GM19467 (cell line): ENCODE measurements at regions not wholly inside any gene's neighbourhood (a gene's known extent, or its start where the extent isn't known, plus 50 kb on each side); places are given as distances from the start of the nearest gene placed in this dataset.
"Not testable (repeated sequence)": the region's sequence is repeated elsewhere in the genome, so short reads cannot be mapped to it uniquely, and the experiment has no call there.

ENCODE experiments used
- ATAC-seq: cut with Tn5 transposase; IDR thresholded peaks from one replicate; pipeline ENCODE4 v1.9.1; 2021; ENCODE audit warnings: mild to moderate bottlenecking, moderate library complexity; ENCODE audit not compliant: unreplicated experiment

- ATAC-seq, result no peak
Measured at GRCh38 chr15:93973287-93973686, 258.1 kb upstream of the MCTP2 start.

GRCh38 chr15:93968773-93969172 lies 262.6 kb upstream of the MCTP2 start:
- ATAC-seq, result no peak

- ATAC-seq, result no peak
Measured at GRCh38 chr15:93965304-93965908, 266.0 kb upstream of the MCTP2 start.

- ATAC-seq, result no peak
Measured at GRCh38 chr15:93954985-93955571, 276.3 kb upstream of the MCTP2 start.

GRCh38 chr15:93948726-93949125 lies 282.6 kb upstream of the MCTP2 start:
- no peak for ATAC-seq

GRCh38 chr15:93943586-93943985 lies 287.8 kb upstream of the MCTP2 start:
- ATAC-seq, result no peak

DNA sequence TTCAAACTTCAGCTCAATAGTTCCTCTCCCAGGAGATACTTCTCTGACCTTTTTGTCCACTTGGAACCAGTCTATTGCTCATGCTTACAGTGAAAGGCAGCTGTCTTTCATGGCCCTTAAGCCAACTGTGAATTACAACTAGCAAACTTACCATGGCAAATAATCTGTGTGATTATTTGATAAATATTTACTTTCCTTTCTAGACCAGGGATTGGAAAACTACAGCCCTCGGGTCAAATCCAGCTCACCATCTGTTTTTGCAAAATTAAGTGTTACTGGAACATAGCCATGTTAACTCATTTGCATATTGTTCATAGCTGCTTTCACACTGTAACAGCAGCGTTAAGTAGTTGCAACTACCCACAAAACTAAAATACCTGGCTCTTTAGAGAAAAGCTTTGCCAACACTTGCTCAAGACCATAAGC lies 289.1 kb upstream of the MCTP2 start:
- ATAC-seq, result no peak

DNA sequence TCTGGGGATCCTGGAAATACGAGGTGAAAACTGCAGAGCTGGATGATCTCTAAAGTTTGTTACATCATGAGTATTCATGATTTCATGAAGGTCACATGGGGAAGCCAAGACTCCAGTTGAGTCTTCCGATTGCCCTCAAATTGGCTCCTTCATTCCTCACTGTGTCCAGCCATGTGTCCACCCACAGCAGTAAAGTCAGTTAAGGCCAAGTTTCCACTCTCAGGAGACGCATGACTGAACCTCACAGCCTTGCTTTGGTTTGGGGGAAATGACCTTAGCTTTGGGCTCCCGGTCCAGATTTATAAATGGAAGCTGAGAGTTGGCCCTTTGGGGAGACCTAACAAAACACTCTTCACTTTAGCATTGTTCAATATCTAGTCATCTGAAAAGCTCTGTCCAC lies 289.7 kb upstream of the MCTP2 start:
- no peak for ATAC-seq

DNA sequence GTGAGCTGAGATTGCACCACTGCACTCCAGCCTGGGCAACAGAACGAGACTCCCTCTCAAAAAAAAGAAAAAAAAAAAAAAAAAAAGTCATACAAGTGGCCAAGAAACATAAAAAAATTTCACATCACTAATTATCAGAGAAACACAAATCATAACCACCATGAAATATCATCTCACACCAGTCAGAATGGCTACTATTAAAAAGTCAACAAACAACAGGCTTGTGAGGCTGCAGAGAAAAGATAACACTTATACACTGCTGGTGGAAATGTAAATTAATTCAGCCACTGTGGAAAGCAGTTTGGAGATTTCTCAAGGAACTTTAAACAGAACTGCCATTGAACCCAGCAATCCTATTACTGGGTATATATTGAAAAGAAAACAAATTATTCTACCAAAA lies 291.1 kb upstream of the MCTP2 start:
- no peak for ATAC-seq

GRCh38 chr15:93932164-93932776 lies 299.1 kb upstream of the MCTP2 start:
- ATAC-seq, result peak; percentile 65

DNA sequence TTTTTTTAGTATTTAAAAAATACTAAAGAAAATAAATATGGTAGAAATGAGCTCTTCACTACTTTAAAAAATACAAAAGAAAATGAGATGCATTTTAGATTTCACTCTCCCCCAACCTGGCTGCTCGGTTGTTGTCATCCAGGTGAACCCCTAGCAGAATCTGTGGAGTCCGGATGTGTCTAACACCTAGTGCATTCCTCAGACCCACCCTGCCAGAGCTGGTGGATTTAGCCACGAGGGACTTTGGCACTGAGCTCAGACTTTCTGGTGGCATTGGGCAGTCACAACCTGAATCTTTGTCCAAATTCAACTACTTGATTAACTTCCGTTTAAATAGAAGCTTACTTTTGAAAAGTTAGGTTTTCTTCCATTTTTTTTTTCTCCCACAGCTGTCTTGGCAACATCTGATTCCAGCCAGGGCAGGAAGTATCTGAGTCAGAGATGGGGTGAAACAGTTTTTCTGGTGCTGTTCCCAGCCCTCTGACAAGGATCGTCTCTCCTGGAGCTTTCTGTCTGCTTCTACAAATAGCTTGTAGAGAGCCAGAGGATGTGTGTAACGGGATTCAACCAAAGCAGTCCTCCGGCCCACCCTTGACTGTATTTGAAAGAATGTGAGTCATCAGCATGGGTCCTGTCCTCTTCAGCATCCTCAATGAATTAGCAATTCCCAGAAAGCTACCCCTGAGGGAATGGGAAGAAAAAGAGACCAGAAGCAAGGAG lies 301.8 kb upstream of the MCTP2 start:
- ATAC-seq, result no peak

GRCh38 chr15:93920204-93920603 lies 311.2 kb upstream of the MCTP2 start:
- ATAC-seq, result no peak

DNA sequence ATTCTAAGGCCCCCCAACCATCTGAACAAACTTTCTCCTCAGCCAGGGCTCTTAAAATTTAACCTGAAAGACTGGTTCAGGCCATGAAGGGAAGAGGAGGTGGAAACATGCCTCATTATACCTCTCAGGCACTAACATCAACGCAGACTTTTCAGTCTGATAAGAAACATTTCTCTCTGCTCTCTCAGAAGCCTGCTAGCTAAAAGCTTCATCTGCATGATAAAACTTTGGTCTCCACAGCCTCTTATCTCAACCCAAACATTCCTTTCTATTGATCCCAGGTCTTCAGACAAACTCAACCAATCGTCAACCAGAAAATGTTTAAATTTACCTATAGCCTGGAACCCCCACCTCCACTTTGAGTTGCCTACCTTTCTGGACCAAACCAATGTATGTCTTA lies 312.6 kb upstream of the MCTP2 start:
- ATAC-seq, result not testable (repeated sequence)

DNA sequence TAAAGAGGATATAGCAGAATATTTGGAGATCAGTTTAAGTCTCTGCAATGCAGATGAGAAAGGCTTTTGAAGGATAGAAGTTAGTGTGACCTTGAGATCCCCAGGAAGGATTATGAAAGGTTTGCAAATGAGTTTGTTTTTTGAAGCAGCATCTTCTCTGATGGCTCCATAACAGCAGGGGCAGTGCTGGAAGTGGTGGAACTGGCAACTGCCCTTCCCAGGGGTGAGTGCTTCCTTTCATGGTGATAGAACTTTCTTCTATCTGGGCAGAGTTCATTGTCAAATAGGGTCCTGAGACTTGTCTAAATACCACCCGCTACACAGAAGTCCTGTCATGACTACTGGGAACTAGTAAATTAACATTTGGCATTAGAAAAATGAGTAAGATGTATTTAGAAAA lies 314.2 kb upstream of the MCTP2 start:
- ATAC-seq, result no peak

- ATAC-seq, result no peak
Measured at GRCh38 chr15:93913871-93914270, 317.5 kb upstream of the MCTP2 start.

DNA sequence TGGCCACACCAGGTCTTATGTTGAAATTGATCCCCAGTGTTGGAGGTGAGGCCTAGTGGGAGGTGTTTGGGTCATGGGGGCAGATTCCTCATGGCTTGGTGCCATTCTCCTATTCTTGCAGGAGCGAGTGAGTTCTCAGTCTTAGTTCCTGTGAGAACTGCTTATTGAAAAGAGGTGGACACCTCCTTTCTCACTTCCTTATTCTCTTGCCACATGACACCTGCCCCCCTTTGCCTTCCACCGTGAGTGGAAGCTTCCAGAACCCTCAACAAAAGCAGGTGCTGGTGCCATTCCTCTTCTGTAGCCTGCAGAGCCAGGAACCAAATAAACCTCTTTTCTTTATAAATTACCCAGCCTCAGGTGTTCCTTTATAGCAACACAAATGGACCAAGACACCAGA lies 318.1 kb upstream of the MCTP2 start:
- ATAC-seq, result no peak

DNA sequence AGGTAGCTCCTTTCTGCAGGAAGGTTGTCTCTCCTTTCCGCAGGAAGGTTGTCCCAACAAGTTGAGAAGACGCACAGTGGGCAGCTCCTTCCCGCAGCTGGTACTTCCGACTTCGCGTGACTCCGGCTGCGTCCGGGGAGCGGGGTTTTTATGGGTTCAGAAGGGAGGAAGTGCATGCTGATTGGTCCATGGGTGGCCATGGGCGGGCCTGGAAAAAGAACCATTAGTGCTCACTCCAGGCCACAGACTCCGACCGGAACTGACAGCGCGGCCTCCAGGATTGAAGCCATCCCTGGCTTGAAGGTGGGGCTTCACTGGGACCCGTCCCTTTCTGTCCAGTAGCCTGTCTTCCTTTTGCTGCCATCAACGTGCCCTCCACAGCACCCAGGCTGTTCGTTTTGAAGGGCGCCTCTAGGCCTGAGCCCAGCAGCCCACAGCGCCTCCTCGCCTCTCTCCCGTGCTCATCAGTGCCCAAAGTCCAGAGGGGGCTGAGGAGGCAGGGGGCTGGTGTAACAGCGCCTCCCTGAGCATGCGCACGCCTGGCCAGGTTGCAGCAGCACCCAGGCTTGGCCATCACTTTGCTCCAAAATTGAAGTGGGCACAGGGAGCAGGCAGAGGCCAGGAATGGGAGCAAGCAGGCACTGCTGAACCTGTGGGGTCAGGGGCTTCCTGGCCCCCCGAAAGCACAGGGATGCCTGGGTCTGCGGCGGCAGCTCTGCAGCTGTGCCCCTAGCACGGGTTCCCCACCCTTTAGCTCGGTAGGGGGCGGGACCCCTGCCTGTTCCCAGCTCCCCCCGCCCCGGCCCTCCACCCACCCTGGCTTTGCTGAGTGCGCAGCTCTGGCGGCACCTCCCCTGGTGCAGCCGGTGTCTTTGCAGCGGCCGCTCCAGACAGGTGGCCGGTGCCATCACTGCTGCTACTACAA lies 330.6 kb upstream of the MCTP2 start:
- ATAC-seq, result no peak

GRCh38 chr15:93899817-93900216 lies 331.5 kb upstream of the MCTP2 start:
- no peak for ATAC-seq

GRCh38 chr15:93897377-93897776 lies 334.0 kb upstream of the MCTP2 start:
- no peak for ATAC-seq

DNA sequence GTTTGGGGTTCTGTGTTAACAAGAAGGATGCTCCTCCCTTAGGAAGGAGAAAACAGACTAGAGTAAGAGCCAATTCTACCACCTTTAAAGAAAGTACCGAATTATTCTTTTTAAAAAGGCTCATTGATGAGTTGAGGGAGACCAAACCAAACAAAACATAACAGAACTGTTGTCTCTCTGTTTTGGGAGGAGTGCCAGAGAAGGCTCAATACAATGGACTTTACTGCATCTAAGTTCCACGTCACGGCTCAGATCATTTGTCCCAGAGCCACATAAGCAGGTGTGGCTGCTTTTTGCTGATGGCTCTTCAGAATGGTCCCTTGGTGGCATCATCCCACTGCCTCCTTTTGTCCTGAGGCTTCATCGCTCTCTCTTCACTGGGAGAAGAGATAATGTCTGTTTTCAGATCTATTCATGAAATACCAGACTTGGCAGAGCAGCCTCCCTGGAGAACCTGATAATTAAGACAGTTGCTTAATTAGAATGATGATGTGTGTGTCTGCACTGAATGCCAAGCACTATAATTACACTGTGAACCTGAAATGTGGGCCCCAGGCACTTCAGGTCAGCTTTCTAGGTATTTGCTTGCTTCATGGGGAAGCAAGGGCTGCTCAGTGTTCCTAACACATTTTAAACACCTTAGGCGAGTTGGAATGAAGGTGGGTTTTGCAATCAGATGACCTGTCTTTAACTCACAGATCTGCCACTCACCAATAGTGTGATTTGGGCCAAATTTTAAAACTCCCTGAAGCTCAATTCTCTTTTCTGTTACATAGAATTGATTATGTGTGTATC lies 335.2 kb upstream of the MCTP2 start:
- ATAC-seq, result no peak
